Activated CD8-positive, alpha-beta T cell treated with anti-CD3 and anti-CD28 coated beads for 36 hours (primary cell): ENCODE measurements at regions not wholly inside any gene's neighbourhood (a gene's known extent, or its start where the extent isn't known, plus 50 kb on each side); places are given as distances from the start of the nearest gene placed in this dataset.

ENCODE experiments used
- ATAC-seq: fragments of 200-7000 bp; cut with Tn5 transposase; one replicate; pipeline ENCODE4 v1.10.0; 2021; ENCODE audit warnings: mild to moderate bottlenecking, moderate library complexity
- CTCF ChIA-PET: fragments of 350-600 bp; sonication (Branson Sonifier 250); formaldehyde crosslinking; loops from one replicate; lab custom pipeline; 2021; ENCODE audit warnings: antibody characterized with exemption; lab: Charles Lee
- POLR2A ChIA-PET: fragments of 350-600 bp; sonication (Branson Sonifier 250); formaldehyde crosslinking; loops from one replicate; lab custom pipeline; 2021; ENCODE audit warnings: antibody characterized with exemption; lab: Charles Lee
- DNase-seq: peaks from one replicate; pipeline ENCODE4 v3.0.0-alpha.2; 2020
- H3K27ac Mint-ChIP-seq: one replicate; pipeline ENCODE4 v1.8.0; 2021; ENCODE audit warnings: mild to moderate bottlenecking, mixed read lengths
- H3K27me3 Mint-ChIP-seq: one replicate; pipeline ENCODE4 v1.8.0; 2021; ENCODE audit warnings: mixed read lengths
- H3K36me3 Mint-ChIP-seq: one replicate; pipeline ENCODE4 v1.8.0; 2021; ENCODE audit warnings: low read depth, mixed read lengths
- H3K4me1 Mint-ChIP-seq: one replicate; pipeline ENCODE4 v1.8.0; 2021; ENCODE audit warnings: low read depth, mixed read lengths
- H3K4me3 Mint-ChIP-seq: one replicate; pipeline ENCODE4 v1.8.0; 2021; ENCODE audit warnings: mild to moderate bottlenecking, moderate library complexity, mixed read lengths
- H3K9me3 Mint-ChIP-seq: one replicate; pipeline ENCODE4 v1.8.0; 2021; ENCODE audit warnings: mixed read lengths
- CTCF ChIP-seq: fragments of 200-600 bp; IDR thresholded peaks from one replicate; pipeline ENCODE4 v1.8.0; 2022; ENCODE audit warnings: antibody characterized with exemption, mild to moderate bottlenecking
- intact Hi-C: fragments of 100-400 bp; cut with micrococcal nuclease; formaldehyde crosslinking; loops from one replicate; pipeline ENCODE4 v1.10.0; 2022

- H3K27me3 Mint-ChIP-seq = no peaks in the 10 kb centered on the region
- DNase-seq (no peak), ATAC-seq (no peak)
- no peak for TF ChIP-seq CTCF
- H3K9me3 Mint-ChIP-seq = no peaks in the 10 kb centered on the region
- no peak overlapping the region for H3K27ac Mint-ChIP-seq
- ChIA-PET POLR2A (no interaction called here), CTCF (no interaction called here)
- H3K4me1 Mint-ChIP-seq = no peaks in the 10 kb centered on the region
- H3K36me3 Mint-ChIP-seq = no peaks in the 10 kb centered on the region
- no peak overlapping the region for H3K4me3 Mint-ChIP-seq
- intact Hi-C loops = no loop called here
These were observed 369.7 kb downstream of the DCDC2C start for GRCh38 chr2:4073026-4073569.

- DNase-seq = no peak
- Mint-ChIP-seq H3K4me1 (no peaks in the 10 kb centered on the region), H3K36me3 (no peaks in the 10 kb centered on the region), H3K27me3 (no peaks in the 10 kb centered on the region), H3K4me3 (no peak overlapping the region), H3K27ac (no peak overlapping the region), H3K9me3 (no peaks in the 10 kb centered on the region)
- ChIA-PET POLR2A (no interaction called here), CTCF (no interaction called here)
- no peak for TF ChIP-seq CTCF
- intact Hi-C loops = no loop called here
- no peak for ATAC-seq
These were observed 373.6 kb downstream of the DCDC2C start for GRCh38 chr2:4077017-4077416.

GRCh38 chr2:4085186-4085585 is 381.8 kb downstream of the DCDC2C start:
- H3K36me3 Mint-ChIP-seq = no peaks in the 10 kb centered on the region
- no peaks in the 10 kb centered on the region for H3K27me3 Mint-ChIP-seq
- H3K4me1 Mint-ChIP-seq = no peaks in the 10 kb centered on the region
- intact Hi-C loops = no loop called here
- H3K27ac Mint-ChIP-seq = no peak overlapping the region
- CTCF ChIA-PET = no interaction called here
- peaks cover 6% of the 10 kb centered on the region for H3K9me3 Mint-ChIP-seq
- POLR2A ChIA-PET = no interaction called here
- ATAC-seq = no peak
- TF ChIP-seq CTCF = no peak
- DNase-seq = no peak
- no peak overlapping the region for H3K4me3 Mint-ChIP-seq

GRCh38 chr2:4090668-4091630 is 387.6 kb downstream of the DCDC2C start:
- POLR2A ChIA-PET = interaction anchor here (0.9 kb wide), 1 partner anchor 44 kb away, joined by 3 read pairs; no protein-coding TSS in a partner anchor
- CTCF ChIA-PET = no interaction called here
- ATAC-seq = no peak
- no peak for DNase-seq
- peaks cover 4% of the 10 kb centered on the region for H3K9me3 Mint-ChIP-seq
- H3K4me1 Mint-ChIP-seq = no peaks in the 10 kb centered on the region
- H3K4me3 Mint-ChIP-seq = no peak overlapping the region
- no peak for TF ChIP-seq CTCF
- H3K27ac Mint-ChIP-seq = no peak overlapping the region
- intact Hi-C loops = no loop called here
- no peaks in the 10 kb centered on the region for H3K27me3 Mint-ChIP-seq
- H3K36me3 Mint-ChIP-seq = no peaks in the 10 kb centered on the region

- Mint-ChIP-seq H3K4me3 (no peak overlapping the region), H3K36me3 (no peaks in the 10 kb centered on the region), H3K9me3 (peaks cover 4% of the 10 kb centered on the region), H3K4me1 (no peaks in the 10 kb centered on the region), H3K27me3 (no peaks in the 10 kb centered on the region), H3K27ac (no peak overlapping the region)
- DNase-seq (no peak), ATAC-seq (no peak)
- POLR2A ChIA-PET = no interaction called here
- intact Hi-C loops = no loop called here
- no peak for TF ChIP-seq CTCF
- CTCF ChIA-PET = no interaction called here
These were observed 388.5 kb downstream of the DCDC2C start for GRCh38 chr2:4091869-4092268.
